HepG2 (cell line): ENCODE measurements at regions not wholly inside any gene's neighbourhood (a gene's known extent, or its start where the extent isn't known, plus 50 kb on each side); places are given as distances from the start of the nearest gene placed in this dataset.
"Not testable (repeated sequence)": the region's sequence is repeated elsewhere in the genome, so short reads cannot be mapped to it uniquely, and the experiment has no call there.

ENCODE experiments used
- ARNTL ChIP-seq: sonication (generic); formaldehyde crosslinking; IDR thresholded peaks from 2 replicates; pipeline ENCODE4 v1.4.0; 2020; ENCODE audit warnings: mild to moderate bottlenecking, missing genetic modification reagents
- BRCA1 ChIP-seq: sonication (generic); formaldehyde crosslinking; IDR thresholded peaks from 2 replicates; pipeline ENCODE4 v1.4.0; 2020; ENCODE audit warnings: missing genetic modification reagents
- CCAR2 ChIP-seq: fragments of 200-400 bp; formaldehyde crosslinking; optimal IDR thresholded peaks from 2 replicates; pipeline ENCODE3; 2018; ENCODE audit warnings: low read depth, mild to moderate bottlenecking, low read length, moderate library complexity
- EED ChIP-seq: sonication (generic); formaldehyde crosslinking; IDR thresholded peaks from 2 replicates; pipeline ENCODE4 v1.5.0; 2020; ENCODE audit warnings: mild to moderate bottlenecking, missing genetic modification reagents
- HOXA5 ChIP-seq: sonication (generic); formaldehyde crosslinking; IDR thresholded peaks from 2 replicates; pipeline ENCODE4 v1.4.0; 2020; ENCODE audit warnings: missing genetic modification reagents
- NCOA2 ChIP-seq: sonication (generic); formaldehyde crosslinking; IDR thresholded peaks from 2 replicates; pipeline ENCODE4 v1.8.0; 2022; ENCODE audit warnings: inconsistent platforms
- NR2F6 ChIP-seq, 2 experiments: IDR thresholded peaks; 2 replicates each; pipeline ENCODE4 v1.6.1; 2016; ENCODE audit warnings: antibody characterized with exemption in 1 of 2, mild to moderate bottlenecking in 1 of 2
- SMARCE1 ChIP-seq: fragments of 450-650 bp; IDR thresholded peaks from 2 replicates; pipeline ENCODE4 v1.6.1; 2017; ENCODE audit warnings: borderline replicate concordance
- TAF1 ChIP-seq: sonication (generic); formaldehyde crosslinking; IDR thresholded peaks from 2 replicates; pipeline ENCODE4 v1.4.0; 2020; ENCODE audit warnings: missing genetic modification reagents
- TBL1XR1 ChIP-seq: fragments of 150-350 bp; IDR thresholded peaks from 2 replicates; pipeline ENCODE4 v1.6.1; 2014; ENCODE audit warnings: borderline replicate concordance, low read length; ENCODE audit not compliant: partially characterized antibody
- ZNF274 ChIP-seq: sonication (generic); formaldehyde crosslinking; IDR thresholded peaks from 2 replicates; pipeline ENCODE4 v1.5.1; 2020; ENCODE audit warnings: mild to moderate bottlenecking, missing genetic modification reagents
- ZNF564 ChIP-seq: sonication (generic); formaldehyde crosslinking; IDR thresholded peaks from 2 replicates; pipeline ENCODE4 v1.8.1; 2023; ENCODE audit warnings: mild to moderate bottlenecking, missing genetic modification reagents
- ZNF660 ChIP-seq: sonication (generic); formaldehyde crosslinking; IDR thresholded peaks from 2 replicates; pipeline ENCODE4 v1.5.1; 2020; ENCODE audit warnings: mild to moderate bottlenecking, low read depth, missing genetic modification reagents, borderline replicate concordance
- TF ChIP-seq, protein P1 (sequence below): sonication (generic); formaldehyde crosslinking; IDR thresholded peaks from 2 replicates; pipeline ENCODE4 v1.5.0; 2020; ENCODE audit warnings: mild to moderate bottlenecking, missing genetic modification reagents, moderate library complexity

DNA sequence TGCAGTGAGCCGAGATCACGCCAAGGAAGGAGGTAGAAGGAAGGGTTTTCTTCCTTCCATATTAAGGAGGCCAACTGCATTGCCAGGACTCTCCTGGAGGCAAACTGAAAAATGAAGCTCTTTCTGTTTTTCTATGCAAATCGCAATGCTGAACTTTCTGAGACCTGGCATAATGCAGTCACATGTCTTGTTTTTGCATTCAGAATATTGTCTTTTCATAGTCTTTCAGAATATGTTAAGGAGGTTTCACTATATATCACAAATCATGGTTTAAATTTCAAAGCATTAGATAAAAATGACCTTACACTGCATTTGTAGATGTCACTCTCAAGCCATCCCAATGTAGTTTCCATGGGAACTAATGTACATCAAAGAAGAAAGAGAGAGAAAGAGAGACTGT, 556.5 kb downstream of the TTLL7 start:
- TF ChIP-seq CCAR2; EED; NCOA2 (CRISPR knock-in tag); SMARCE1; ZNF274; TAF1 (CRISPR knock-in tag); ZNF564 (CRISPR knock-in tag); ARNTL; BRCA1 (CRISPR knock-in tag); HOXA5 (CRISPR knock-in tag); TBL1XR1; ZNF660 (CRISPR knock-in tag); NR2F6 (IDR thresholded peaks at IDR 0.05); NR2F6 (CRISPR knock-in tag; IDR thresholded peaks at IDR 0.05): not testable (repeated sequence)
- TF ChIP-seq, protein P1, sequence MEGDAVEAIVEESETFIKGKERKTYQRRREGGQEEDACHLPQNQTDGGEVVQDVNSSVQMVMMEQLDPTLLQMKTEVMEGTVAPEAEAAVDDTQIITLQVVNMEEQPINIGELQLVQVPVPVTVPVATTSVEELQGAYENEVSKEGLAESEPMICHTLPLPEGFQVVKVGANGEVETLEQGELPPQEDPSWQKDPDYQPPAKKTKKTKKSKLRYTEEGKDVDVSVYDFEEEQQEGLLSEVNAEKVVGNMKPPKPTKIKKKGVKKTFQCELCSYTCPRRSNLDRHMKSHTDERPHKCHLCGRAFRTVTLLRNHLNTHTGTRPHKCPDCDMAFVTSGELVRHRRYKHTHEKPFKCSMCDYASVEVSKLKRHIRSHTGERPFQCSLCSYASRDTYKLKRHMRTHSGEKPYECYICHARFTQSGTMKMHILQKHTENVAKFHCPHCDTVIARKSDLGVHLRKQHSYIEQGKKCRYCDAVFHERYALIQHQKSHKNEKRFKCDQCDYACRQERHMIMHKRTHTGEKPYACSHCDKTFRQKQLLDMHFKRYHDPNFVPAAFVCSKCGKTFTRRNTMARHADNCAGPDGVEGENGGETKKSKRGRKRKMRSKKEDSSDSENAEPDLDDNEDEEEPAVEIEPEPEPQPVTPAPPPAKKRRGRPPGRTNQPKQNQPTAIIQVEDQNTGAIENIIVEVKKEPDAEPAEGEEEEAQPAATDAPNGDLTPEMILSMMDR = not testable (repeated sequence)
